Tibial nerve (tissue), 4 donors: ENCODE measurements at regions not wholly inside any gene's neighbourhood (a gene's known extent, or its start where the extent isn't known, plus 50 kb on each side); places are given as distances from the start of the nearest gene placed in this dataset.

Source experiments
- EP300 ChIP-seq, 2 donors: sonication (generic); formaldehyde crosslinking; IDR thresholded peaks; one replicate each; pipeline ENCODE4 v1.6.1; 2017; ENCODE audit warnings: antibody characterized with exemption in 2 of 2, mild to moderate bottlenecking in 1 of 2
- TF ChIP-seq, protein P1 (sequence below), 5 experiments: fragments of 200-600 bp in 3 of 5; fragments of 450-650 bp in 2 of 5; sonication (generic) in 3 of 5; IDR thresholded peaks; one replicate each; pipeline ENCODE4 v1.5.1; 2016 to 2019; ENCODE audit warnings: antibody characterized with exemption in 5 of 5, mild to moderate bottlenecking in 3 of 5, moderate library complexity in 2 of 5

DNA sequence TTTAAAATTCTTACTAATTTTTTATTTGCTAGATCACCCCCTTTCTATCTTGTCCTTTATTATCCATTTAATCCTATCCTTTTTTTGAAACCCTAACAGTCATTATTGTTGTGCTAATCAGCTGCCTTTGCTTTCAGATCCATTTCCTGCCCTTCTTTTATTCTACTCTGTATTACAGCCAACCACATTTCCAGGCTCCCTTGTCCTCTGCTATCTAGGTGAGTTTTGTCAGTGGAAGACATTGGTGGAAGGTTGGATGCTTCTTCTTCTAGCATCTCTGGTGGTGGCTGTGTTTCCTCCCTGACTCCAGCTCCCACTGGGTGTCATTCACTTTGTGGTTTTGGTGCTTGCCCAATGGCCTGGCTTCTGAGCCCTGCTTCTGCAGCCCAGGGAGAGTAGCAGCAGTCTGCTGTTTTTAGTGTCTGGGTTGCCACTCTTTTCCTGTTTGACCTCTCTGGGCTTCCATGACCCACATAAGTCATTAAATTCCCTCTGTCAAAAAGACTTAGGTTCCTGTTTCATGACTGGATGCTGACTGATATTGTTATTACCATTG lies 225.2 kb upstream of the PGRMC2 start:
- TF ChIP-seq, protein P1, sequence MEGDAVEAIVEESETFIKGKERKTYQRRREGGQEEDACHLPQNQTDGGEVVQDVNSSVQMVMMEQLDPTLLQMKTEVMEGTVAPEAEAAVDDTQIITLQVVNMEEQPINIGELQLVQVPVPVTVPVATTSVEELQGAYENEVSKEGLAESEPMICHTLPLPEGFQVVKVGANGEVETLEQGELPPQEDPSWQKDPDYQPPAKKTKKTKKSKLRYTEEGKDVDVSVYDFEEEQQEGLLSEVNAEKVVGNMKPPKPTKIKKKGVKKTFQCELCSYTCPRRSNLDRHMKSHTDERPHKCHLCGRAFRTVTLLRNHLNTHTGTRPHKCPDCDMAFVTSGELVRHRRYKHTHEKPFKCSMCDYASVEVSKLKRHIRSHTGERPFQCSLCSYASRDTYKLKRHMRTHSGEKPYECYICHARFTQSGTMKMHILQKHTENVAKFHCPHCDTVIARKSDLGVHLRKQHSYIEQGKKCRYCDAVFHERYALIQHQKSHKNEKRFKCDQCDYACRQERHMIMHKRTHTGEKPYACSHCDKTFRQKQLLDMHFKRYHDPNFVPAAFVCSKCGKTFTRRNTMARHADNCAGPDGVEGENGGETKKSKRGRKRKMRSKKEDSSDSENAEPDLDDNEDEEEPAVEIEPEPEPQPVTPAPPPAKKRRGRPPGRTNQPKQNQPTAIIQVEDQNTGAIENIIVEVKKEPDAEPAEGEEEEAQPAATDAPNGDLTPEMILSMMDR (IDR thresholded peaks at IDR 0.05) = no peak
- no peak for TF ChIP-seq EP300 (IDR thresholded peaks at IDR 0.05)
